SK-N-SH treated with all-trans-retinoic acid at 6 μM for 48 hours (cell line): ENCODE measurements at regions not wholly inside any gene's neighbourhood (a gene's known extent, or its start where the extent isn't known, plus 50 kb on each side); places are given as distances from the start of the nearest gene placed in this dataset.

Experiments
- ARNTL ChIP-seq: fragments of 450-650 bp; formaldehyde crosslinking; IDR thresholded peaks from 2 replicates; pipeline ENCODE4 v1.5.0; 2020; ENCODE audit warnings: low read depth, mild to moderate bottlenecking, moderate library complexity, borderline replicate concordance
- CSDC2 ChIP-seq: fragments of 250-450 bp; sonication (Bioruptor Pico); IDR thresholded peaks from 2 replicates; pipeline ENCODE4 v1.5.0; 2020; ENCODE audit warnings: mild to moderate bottlenecking, moderate library complexity
- GLIS3 ChIP-seq: fragments of 250-450 bp; sonication (Bioruptor Pico); IDR thresholded peaks from 2 replicates; pipeline ENCODE4 v1.5.0; 2020; ENCODE audit warnings: mild to moderate bottlenecking, moderate library complexity
- RARB ChIP-seq: fragments of 250-450 bp; sonication (Bioruptor Pico); IDR thresholded peaks from 2 replicates; pipeline ENCODE4 v1.8.0; 2021; ENCODE audit warnings: mild to moderate bottlenecking, moderate library complexity
- TCF4 ChIP-seq: fragments of 250-450 bp; sonication (Bioruptor Pico); IDR thresholded peaks from 2 replicates; pipeline ENCODE4 v1.8.0; 2021; ENCODE audit warnings: mild to moderate bottlenecking, moderate library complexity, borderline replicate concordance
- ZFP30 ChIP-seq: fragments of 450-650 bp; formaldehyde crosslinking; IDR thresholded peaks from 2 replicates; pipeline ENCODE4 v1.5.0; 2022; ENCODE audit warnings: mild to moderate bottlenecking, moderate library complexity
- ZNF70 ChIP-seq: fragments of 450-650 bp; formaldehyde crosslinking; IDR thresholded peaks from 2 replicates; pipeline ENCODE4 v1.5.0; 2020; ENCODE audit warnings: mild to moderate bottlenecking, moderate library complexity
- TF ChIP-seq, protein P1 (sequence below): fragments of 250-450 bp; sonication (Bioruptor Pico); IDR thresholded peaks from 2 replicates; pipeline ENCODE4 v1.8.0; 2020; ENCODE audit warnings: mild to moderate bottlenecking, moderate library complexity, borderline replicate concordance
- TF ChIP-seq, protein P2 (sequence below): fragments of 250-450 bp; sonication (Bioruptor Pico); IDR thresholded peaks from 2 replicates; pipeline ENCODE4 v1.5.1; 2021; ENCODE audit warnings: mild to moderate bottlenecking, moderate library complexity
- TF ChIP-seq, protein P3 (sequence below): fragments of 250-450 bp; sonication (Bioruptor Pico); IDR thresholded peaks from 2 replicates; pipeline ENCODE4 v1.8.0; 2021; ENCODE audit warnings: low read depth, mild to moderate bottlenecking, moderate library complexity, borderline replicate concordance
- TF ChIP-seq, protein P4 (sequence below): fragments of 250-450 bp; sonication (Bioruptor Pico); IDR thresholded peaks from 2 replicates; pipeline ENCODE4 v1.5.0; 2020; ENCODE audit warnings: mild to moderate bottlenecking, moderate library complexity

DNA sequence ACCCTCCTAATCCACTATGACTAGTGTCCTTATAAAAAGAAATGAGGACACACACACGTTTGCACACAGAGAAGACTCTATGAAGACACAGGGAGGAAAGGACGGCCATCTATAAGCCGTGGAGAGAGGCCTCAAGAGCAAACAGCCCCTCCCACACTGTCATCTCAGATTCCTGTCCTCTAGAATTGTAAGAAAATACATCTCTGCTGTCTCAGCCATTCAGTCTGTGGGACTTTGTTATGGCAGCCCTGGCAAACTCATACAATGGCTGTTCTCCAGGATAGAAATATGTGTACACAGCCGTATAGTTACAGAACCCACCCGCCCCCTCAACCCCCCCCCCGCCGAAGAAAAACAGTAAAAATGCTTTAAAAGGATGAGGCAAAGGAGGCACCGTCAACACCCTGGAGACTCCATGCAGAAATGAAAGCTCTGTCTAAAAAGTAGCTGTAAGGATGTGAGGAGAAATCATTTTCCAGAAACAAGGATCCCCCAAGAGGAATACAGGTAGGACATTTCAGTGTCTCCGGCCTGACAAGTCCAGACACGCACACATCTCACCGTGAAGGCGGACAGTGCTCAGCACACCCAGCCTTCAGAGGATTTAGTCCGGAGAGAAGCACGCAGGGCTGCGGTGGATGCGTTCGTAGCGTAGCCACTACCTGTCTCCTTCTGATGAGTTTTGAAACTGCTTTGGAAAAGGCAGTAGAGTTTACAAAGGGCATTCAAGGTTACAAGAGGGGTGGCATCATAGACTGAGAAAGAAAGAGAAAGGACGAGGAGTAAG, 110.8 kb upstream of the ERCC6L2 start:
- no peak for TF ChIP-seq GLIS3 (CRISPR knock-in tag)
- no peak for TF ChIP-seq RARB (CRISPR knock-in tag)
- TF ChIP-seq, protein P1, sequence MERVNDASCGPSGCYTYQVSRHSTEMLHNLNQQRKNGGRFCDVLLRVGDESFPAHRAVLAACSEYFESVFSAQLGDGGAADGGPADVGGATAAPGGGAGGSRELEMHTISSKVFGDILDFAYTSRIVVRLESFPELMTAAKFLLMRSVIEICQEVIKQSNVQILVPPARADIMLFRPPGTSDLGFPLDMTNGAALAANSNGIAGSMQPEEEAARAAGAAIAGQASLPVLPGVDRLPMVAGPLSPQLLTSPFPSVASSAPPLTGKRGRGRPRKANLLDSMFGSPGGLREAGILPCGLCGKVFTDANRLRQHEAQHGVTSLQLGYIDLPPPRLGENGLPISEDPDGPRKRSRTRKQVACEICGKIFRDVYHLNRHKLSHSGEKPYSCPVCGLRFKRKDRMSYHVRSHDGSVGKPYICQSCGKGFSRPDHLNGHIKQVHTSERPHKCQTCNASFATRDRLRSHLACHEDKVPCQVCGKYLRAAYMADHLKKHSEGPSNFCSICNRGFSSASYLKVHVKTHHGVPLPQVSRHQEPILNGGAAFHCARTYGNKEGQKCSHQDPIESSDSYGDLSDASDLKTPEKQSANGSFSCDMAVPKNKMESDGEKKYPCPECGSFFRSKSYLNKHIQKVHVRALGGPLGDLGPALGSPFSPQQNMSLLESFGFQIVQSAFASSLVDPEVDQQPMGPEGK (CRISPR knock-in tag) = no peak
- TF ChIP-seq, protein P2, sequence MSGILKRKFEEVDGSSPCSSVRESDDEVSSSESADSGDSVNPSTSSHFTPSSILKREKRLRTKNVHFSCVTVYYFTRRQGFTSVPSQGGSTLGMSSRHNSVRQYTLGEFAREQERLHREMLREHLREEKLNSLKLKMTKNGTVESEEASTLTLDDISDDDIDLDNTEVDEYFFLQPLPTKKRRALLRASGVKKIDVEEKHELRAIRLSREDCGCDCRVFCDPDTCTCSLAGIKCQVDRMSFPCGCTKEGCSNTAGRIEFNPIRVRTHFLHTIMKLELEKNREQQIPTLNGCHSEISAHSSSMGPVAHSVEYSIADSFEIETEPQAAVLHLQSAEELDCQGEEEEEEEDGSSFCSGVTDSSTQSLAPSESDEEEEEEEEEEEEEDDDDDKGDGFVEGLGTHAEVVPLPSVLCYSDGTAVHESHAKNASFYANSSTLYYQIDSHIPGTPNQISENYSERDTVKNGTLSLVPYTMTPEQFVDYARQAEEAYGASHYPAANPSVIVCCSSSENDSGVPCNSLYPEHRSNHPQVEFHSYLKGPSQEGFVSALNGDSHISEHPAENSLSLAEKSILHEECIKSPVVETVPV = no peak
- TF ChIP-seq ARNTL = no peak
- TF ChIP-seq, protein P3, sequence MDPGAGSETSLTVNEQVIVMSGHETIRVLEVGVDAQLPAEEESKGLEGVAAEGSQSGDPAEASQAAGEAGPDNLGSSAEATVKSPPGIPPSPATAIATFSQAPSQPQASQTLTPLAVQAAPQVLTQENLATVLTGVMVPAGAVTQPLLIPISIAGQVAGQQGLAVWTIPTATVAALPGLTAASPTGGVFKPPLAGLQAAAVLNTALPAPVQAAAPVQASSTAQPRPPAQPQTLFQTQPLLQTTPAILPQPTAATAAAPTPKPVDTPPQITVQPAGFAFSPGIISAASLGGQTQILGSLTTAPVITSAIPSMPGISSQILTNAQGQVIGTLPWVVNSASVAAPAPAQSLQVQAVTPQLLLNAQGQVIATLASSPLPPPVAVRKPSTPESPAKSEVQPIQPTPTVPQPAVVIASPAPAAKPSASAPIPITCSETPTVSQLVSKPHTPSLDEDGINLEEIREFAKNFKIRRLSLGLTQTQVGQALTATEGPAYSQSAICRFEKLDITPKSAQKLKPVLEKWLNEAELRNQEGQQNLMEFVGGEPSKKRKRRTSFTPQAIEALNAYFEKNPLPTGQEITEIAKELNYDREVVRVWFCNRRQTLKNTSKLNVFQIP (CRISPR knock-in tag) = no peak
- no peak for TF ChIP-seq TCF4
- no peak for TF ChIP-seq ZNF70 (CRISPR knock-in tag)
- TF ChIP-seq CSDC2 = no peak
- TF ChIP-seq, protein P4, sequence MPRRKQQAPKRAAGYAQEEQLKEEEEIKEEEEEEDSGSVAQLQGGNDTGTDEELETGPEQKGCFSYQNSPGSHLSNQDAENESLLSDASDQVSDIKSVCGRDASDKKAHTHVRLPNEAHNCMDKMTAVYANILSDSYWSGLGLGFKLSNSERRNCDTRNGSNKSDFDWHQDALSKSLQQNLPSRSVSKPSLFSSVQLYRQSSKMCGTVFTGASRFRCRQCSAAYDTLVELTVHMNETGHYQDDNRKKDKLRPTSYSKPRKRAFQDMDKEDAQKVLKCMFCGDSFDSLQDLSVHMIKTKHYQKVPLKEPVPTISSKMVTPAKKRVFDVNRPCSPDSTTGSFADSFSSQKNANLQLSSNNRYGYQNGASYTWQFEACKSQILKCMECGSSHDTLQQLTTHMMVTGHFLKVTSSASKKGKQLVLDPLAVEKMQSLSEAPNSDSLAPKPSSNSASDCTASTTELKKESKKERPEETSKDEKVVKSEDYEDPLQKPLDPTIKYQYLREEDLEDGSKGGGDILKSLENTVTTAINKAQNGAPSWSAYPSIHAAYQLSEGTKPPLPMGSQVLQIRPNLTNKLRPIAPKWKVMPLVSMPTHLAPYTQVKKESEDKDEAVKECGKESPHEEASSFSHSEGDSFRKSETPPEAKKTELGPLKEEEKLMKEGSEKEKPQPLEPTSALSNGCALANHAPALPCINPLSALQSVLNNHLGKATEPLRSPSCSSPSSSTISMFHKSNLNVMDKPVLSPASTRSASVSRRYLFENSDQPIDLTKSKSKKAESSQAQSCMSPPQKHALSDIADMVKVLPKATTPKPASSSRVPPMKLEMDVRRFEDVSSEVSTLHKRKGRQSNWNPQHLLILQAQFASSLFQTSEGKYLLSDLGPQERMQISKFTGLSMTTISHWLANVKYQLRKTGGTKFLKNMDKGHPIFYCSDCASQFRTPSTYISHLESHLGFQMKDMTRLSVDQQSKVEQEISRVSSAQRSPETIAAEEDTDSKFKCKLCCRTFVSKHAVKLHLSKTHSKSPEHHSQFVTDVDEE = no peak
- no peak for TF ChIP-seq ZFP30 (CRISPR knock-in tag)
